ENCODE measurements at regions not wholly inside any gene's neighbourhood (a gene's known extent, or its start where the extent isn't known, plus 50 kb on each side); places are given as distances from the start of the nearest gene placed in this dataset.

DNA sequence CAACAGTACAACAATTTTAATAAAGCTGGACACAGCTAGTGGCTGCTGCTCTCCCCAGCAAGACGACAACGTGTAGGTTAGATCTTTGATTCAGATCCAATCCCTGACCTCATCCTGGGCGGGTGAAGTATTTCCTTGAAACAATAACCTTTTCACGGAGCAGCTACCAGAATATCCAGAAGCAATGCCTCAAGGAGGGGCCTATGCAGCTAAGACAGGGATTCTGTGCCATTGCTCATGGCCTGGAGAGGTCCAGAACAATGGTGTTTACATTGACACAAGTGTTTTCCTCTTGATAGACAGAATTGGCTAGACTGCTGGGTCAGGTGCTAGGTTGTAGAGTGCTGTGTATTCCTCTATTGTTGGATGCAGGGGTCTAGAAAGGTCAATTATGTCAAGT is 520.1 kb downstream of the BCL11A start (continued):
- TF ChIP-seq, protein P1, sequence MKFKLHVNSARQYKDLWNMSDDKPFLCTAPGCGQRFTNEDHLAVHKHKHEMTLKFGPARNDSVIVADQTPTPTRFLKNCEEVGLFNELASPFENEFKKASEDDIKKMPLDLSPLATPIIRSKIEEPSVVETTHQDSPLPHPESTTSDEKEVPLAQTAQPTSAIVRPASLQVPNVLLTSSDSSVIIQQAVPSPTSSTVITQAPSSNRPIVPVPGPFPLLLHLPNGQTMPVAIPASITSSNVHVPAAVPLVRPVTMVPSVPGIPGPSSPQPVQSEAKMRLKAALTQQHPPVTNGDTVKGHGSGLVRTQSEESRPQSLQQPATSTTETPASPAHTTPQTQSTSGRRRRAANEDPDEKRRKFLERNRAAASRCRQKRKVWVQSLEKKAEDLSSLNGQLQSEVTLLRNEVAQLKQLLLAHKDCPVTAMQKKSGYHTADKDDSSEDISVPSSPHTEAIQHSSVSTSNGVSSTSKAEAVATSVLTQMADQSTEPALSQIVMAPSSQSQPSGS (IDR thresholded peaks at IDR 0.05; ENCODE audit: low read length): no peak
- TF ChIP-seq MAFK (IDR thresholded peaks at IDR 0.05; ENCODE audit: low read depth, low read length): no peak
- TF ChIP-seq TAF1 (IDR thresholded peaks at IDR 0.05; ENCODE audit: low read depth, low read length): no peak
- TF ChIP-seq SP4 (IDR thresholded peaks at IDR 0.05; ENCODE audit: low read length): no peak
- TF ChIP-seq POLR2AphosphoS5 (IDR thresholded peaks at IDR 0.05; ENCODE audit: low read depth, low read length): no peak
- no peak for TF ChIP-seq JUND (IDR thresholded peaks at IDR 0.05; ENCODE audit: low read length)
- no peak for TF ChIP-seq SUZ12 (IDR thresholded peaks at IDR 0.05; ENCODE audit: low read length)
- no peak for TF ChIP-seq SIRT6 (IDR thresholded peaks at IDR 0.05; ENCODE audit: low read length)
- TF ChIP-seq TCF12 (IDR thresholded peaks at IDR 0.05; ENCODE audit: low read depth, low read length): no peak
